ENCODE measurements at regions not wholly inside any gene's neighbourhood (a gene's known extent, or its start where the extent isn't known, plus 50 kb on each side); places are given as distances from the start of the nearest gene placed in this dataset.

- TF ChIP-seq EZH2phosphoT487 (IDR thresholded peaks at IDR 0.05; ENCODE audit: low read length) (no peak), EZH2 (optimal IDR thresholded peaks at IDR 0.05; ENCODE audit: low read depth, low read length) (no peak)
- TF ChIP-seq, protein P1, sequence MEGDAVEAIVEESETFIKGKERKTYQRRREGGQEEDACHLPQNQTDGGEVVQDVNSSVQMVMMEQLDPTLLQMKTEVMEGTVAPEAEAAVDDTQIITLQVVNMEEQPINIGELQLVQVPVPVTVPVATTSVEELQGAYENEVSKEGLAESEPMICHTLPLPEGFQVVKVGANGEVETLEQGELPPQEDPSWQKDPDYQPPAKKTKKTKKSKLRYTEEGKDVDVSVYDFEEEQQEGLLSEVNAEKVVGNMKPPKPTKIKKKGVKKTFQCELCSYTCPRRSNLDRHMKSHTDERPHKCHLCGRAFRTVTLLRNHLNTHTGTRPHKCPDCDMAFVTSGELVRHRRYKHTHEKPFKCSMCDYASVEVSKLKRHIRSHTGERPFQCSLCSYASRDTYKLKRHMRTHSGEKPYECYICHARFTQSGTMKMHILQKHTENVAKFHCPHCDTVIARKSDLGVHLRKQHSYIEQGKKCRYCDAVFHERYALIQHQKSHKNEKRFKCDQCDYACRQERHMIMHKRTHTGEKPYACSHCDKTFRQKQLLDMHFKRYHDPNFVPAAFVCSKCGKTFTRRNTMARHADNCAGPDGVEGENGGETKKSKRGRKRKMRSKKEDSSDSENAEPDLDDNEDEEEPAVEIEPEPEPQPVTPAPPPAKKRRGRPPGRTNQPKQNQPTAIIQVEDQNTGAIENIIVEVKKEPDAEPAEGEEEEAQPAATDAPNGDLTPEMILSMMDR (IDR thresholded peaks at IDR 0.05; ENCODE audit: low read length): no peak
These were observed 164.5 kb downstream of the SUCNR1 start for GRCh38 chr3:152037953-152038352.

All from MM.1S (cell line).